Effector memory CD8-positive, alpha-beta T cell (primary cell): ENCODE measurements at regions not wholly inside any gene's neighbourhood (a gene's known extent, or its start where the extent isn't known, plus 50 kb on each side); places are given as distances from the start of the nearest gene placed in this dataset.

ENCODE experiments used
- ATAC-seq: fragments of 150-1000 bp; cut with Tn5 transposase; replicated peaks from 2 replicates; pipeline ENCODE4 v1.10.0; 2021; ENCODE audit warnings: mild to moderate bottlenecking, moderate library complexity
- DNase-seq, 3 experiments: peaks; one replicate each; pipeline ENCODE4 v3.0.0; 2021
- H3K27ac Mint-ChIP-seq, 2 donors: one replicate each; pipeline ENCODE4 v1.8.0; 2022; ENCODE audit warnings: mild to moderate bottlenecking in 2 of 2, mixed read lengths in 2 of 2, moderate library complexity in 2 of 2
- H3K27me3 Mint-ChIP-seq, 2 donors: one replicate each; pipeline ENCODE4 v1.8.0; 2022; ENCODE audit warnings: mixed read lengths in 2 of 2
- H3K36me3 Mint-ChIP-seq: one replicate; pipeline ENCODE4 v1.8.0; 2022; ENCODE audit warnings: mild to moderate bottlenecking, moderate library complexity, mixed read lengths; ENCODE audit not compliant: insufficient read depth
- H3K4me1 Mint-ChIP-seq, 2 donors: one replicate each; pipeline ENCODE4 v1.8.0; 2022; ENCODE audit warnings: low read depth in 2 of 2, mixed read lengths in 2 of 2
- H3K4me3 Mint-ChIP-seq, 2 donors: one replicate each; pipeline ENCODE4 v1.8.0; 2022; ENCODE audit warnings: mild to moderate bottlenecking in 2 of 2, mixed read lengths in 2 of 2, moderate library complexity in 2 of 2
- H3K9me3 Mint-ChIP-seq, 2 donors: one replicate each; pipeline ENCODE4 v1.8.0; 2022; ENCODE audit warnings: mixed read lengths in 2 of 2

GRCh38 chr14:76686646-76687045, 74.6 kb upstream of the VASH1 start:
- no peaks in the 10 kb centered on the region for H3K36me3 Mint-ChIP-seq
- no peaks in the 10 kb centered on the region for H3K4me1 Mint-ChIP-seq
- ATAC-seq, result no peak

GRCh38 chr14:76687611-76688382, 73.5 kb upstream of the VASH1 start:
- no peak overlapping the region for H3K4me3 Mint-ChIP-seq
- no peak for DNase-seq
- no peak overlapping the region for H3K27ac Mint-ChIP-seq
- H3K36me3 Mint-ChIP-seq, result no peaks in the 10 kb centered on the region
- peaks cover 57 to 59% of the 10 kb centered on the region in 2 donors for H3K27me3 Mint-ChIP-seq
- H3K4me1 Mint-ChIP-seq, result no peaks in the 10 kb centered on the region
- no peak for ATAC-seq
- no peaks in the 10 kb centered on the region for H3K9me3 Mint-ChIP-seq

More at GRCh38 chr14:76686646-76687045, 74.6 kb upstream of the VASH1 start:
- no peak for DNase-seq
- Mint-ChIP-seq H3K9me3 (no peaks in the 10 kb centered on the region), H3K27ac (no peak overlapping the region), H3K27me3 (peaks cover 49 to 53% of the 10 kb centered on the region in 2 donors), H3K4me3 (no peak overlapping the region)

- no peak for DNase-seq
- no peak for ATAC-seq
- Mint-ChIP-seq H3K4me1 (no peaks in the 10 kb centered on the region), H3K36me3 (no peaks in the 10 kb centered on the region), H3K27me3 (peaks cover 60% of the 10 kb centered on the region in 2 donors), H3K27ac (no peak overlapping the region), H3K9me3 (no peaks in the 10 kb centered on the region), H3K4me3 (no peak overlapping the region)
Observed at GRCh38 chr14:76688383-76688671, 72.9 kb upstream of the VASH1 start.

- H3K4me1 Mint-ChIP-seq, result no peaks in the 10 kb centered on the region
- H3K4me3 Mint-ChIP-seq, result no peak overlapping the region
- DNase-seq (no peak), ATAC-seq (no peak)
- H3K36me3 Mint-ChIP-seq, result no peaks in the 10 kb centered on the region
- peaks cover 69 to 70% of the 10 kb centered on the region in 2 donors for H3K27me3 Mint-ChIP-seq
- no peaks in the 10 kb centered on the region for H3K9me3 Mint-ChIP-seq
- no peak overlapping the region for H3K27ac Mint-ChIP-seq
Observed at GRCh38 chr14:76690502-76691105, 70.7 kb upstream of the VASH1 start.

GRCh38 chr14:76694106-76694505, 67.2 kb upstream of the VASH1 start:
- peaks cover 58 to 69% of the 10 kb centered on the region in 2 donors for H3K27me3 Mint-ChIP-seq
- no peak overlapping the region for H3K27ac Mint-ChIP-seq
- H3K4me1 Mint-ChIP-seq, result no peaks in the 10 kb centered on the region
- ATAC-seq, result no peak
- no peaks in the 10 kb centered on the region for H3K36me3 Mint-ChIP-seq
- DNase-seq, result no peak
- H3K9me3 Mint-ChIP-seq, result no peaks in the 10 kb centered on the region
- no peak overlapping the region for H3K4me3 Mint-ChIP-seq

GRCh38 chr14:76695263-76695920, 65.9 kb upstream of the VASH1 start:
- H3K36me3 Mint-ChIP-seq, result no peaks in the 10 kb centered on the region
- H3K27me3 Mint-ChIP-seq, result peaks cover 50 to 58% of the 10 kb centered on the region in 2 donors
- no peak overlapping the region for H3K4me3 Mint-ChIP-seq
- DNase-seq (no peak), ATAC-seq (no peak)
- H3K4me1 Mint-ChIP-seq, result no peaks in the 10 kb centered on the region
- H3K27ac Mint-ChIP-seq, result no peak overlapping the region
- no peaks in the 10 kb centered on the region for H3K9me3 Mint-ChIP-seq

GRCh38 chr14:76696361-76696760, 64.9 kb upstream of the VASH1 start:
- H3K27ac Mint-ChIP-seq, result no peak overlapping the region
- no peaks in the 10 kb centered on the region for H3K9me3 Mint-ChIP-seq
- H3K27me3 Mint-ChIP-seq, result peaks cover 40 to 48% of the 10 kb centered on the region in 2 donors

GRCh38 chr14:76696791-76697190, 64.5 kb upstream of the VASH1 start:
- DNase-seq (no peak), ATAC-seq (no peak)
- H3K9me3 Mint-ChIP-seq, result no peaks in the 10 kb centered on the region
- no peak overlapping the region for H3K4me3 Mint-ChIP-seq
- no peaks in the 10 kb centered on the region for H3K4me1 Mint-ChIP-seq
- peaks cover 38 to 45% of the 10 kb centered on the region in 2 donors for H3K27me3 Mint-ChIP-seq
- H3K36me3 Mint-ChIP-seq, result no peaks in the 10 kb centered on the region
- no peak overlapping the region for H3K27ac Mint-ChIP-seq

More at GRCh38 chr14:76696361-76696760, 64.9 kb upstream of the VASH1 start:
- no peaks in the 10 kb centered on the region for H3K4me1 Mint-ChIP-seq
- ATAC-seq, result no peak
- no peak for DNase-seq
- no peak overlapping the region for H3K4me3 Mint-ChIP-seq
- H3K36me3 Mint-ChIP-seq, result no peaks in the 10 kb centered on the region

GRCh38 chr14:76697246-76697905, 63.9 kb upstream of the VASH1 start:
- Mint-ChIP-seq H3K36me3 (no peaks in the 10 kb centered on the region), H3K4me3 (no peak overlapping the region), H3K4me1 (no peaks in the 10 kb centered on the region), H3K27me3 (peaks cover 37 to 43% of the 10 kb centered on the region in 2 donors), H3K27ac (no peak overlapping the region), H3K9me3 (no peaks in the 10 kb centered on the region)
- DNase-seq (no peak), ATAC-seq (no peak)

- Mint-ChIP-seq H3K4me1 (no peaks in the 10 kb centered on the region), H3K27ac (no peak overlapping the region), H3K36me3 (no peaks in the 10 kb centered on the region), H3K9me3 (no peaks in the 10 kb centered on the region), H3K27me3 (peaks cover 37 to 43% of the 10 kb centered on the region in 2 donors), H3K4me3 (no peak overlapping the region)
- ATAC-seq, result no peak
- DNase-seq, result no peak
Observed at GRCh38 chr14:76698191-76698590, 63.1 kb upstream of the VASH1 start.

GRCh38 chr14:76698631-76699030, 62.6 kb upstream of the VASH1 start:
- no peak overlapping the region for H3K4me3 Mint-ChIP-seq
- no peak overlapping the region for H3K27ac Mint-ChIP-seq
- peaks cover 37 to 43% of the 10 kb centered on the region in 2 donors for H3K27me3 Mint-ChIP-seq
- H3K9me3 Mint-ChIP-seq, result no peaks in the 10 kb centered on the region
- H3K36me3 Mint-ChIP-seq, result no peaks in the 10 kb centered on the region
- ATAC-seq, result no peak
- no peak for DNase-seq
- no peaks in the 10 kb centered on the region for H3K4me1 Mint-ChIP-seq

- Mint-ChIP-seq H3K36me3 (no peaks in the 10 kb centered on the region), H3K27ac (no peak overlapping the region), H3K4me1 (no peaks in the 10 kb centered on the region), H3K9me3 (no peaks in the 10 kb centered on the region), H3K4me3 (no peak overlapping the region), H3K27me3 (peaks cover 31 to 36% of the 10 kb centered on the region in 2 donors)
- ATAC-seq (no peak), DNase-seq (no peak)
Observed at GRCh38 chr14:76699209-76699938, 61.9 kb upstream of the VASH1 start.

GRCh38 chr14:76699939-76700590, 61.2 kb upstream of the VASH1 start:
- DNase-seq (no peak), ATAC-seq (no peak)
- Mint-ChIP-seq H3K9me3 (no peaks in the 10 kb centered on the region), H3K4me3 (no peak overlapping the region), H3K27ac (no peak overlapping the region), H3K36me3 (no peaks in the 10 kb centered on the region), H3K27me3 (peaks cover 28 to 31% of the 10 kb centered on the region in 2 donors), H3K4me1 (no peaks in the 10 kb centered on the region)
